NCI-H510A treated with DMSO at 0.1 percent for 48 hours (cell line): ENCODE measurements at regions not wholly inside any gene's neighbourhood (a gene's known extent, or its start where the extent isn't known, plus 50 kb on each side); places are given as distances from the start of the nearest gene placed in this dataset.

Experiments
- DNase-seq: peaks from one replicate; lab custom pipeline; 2025; lab: John Stamatoyannopoulos, UW

DNA sequence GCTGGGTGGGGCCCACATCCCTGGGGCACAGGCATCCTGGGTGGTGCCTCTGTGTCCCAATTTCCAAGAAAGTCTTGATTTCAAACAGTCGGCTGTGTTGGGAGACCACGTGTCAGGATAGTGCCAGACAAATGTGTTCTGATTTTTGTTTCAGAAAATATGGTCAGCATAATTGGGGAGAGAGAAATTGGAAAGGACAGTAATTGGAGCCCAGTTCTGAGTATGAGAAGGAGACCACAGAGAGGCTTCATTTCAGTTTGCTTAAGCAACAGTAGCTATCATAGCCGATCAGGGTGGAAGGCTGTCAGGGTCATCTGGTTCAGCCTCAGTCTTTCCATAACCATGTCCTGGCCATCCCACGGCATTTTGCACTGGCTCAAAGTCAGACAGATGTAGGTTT is 220.7 kb downstream of the CDC5L start:
- no peak for DNase-seq

DNA sequence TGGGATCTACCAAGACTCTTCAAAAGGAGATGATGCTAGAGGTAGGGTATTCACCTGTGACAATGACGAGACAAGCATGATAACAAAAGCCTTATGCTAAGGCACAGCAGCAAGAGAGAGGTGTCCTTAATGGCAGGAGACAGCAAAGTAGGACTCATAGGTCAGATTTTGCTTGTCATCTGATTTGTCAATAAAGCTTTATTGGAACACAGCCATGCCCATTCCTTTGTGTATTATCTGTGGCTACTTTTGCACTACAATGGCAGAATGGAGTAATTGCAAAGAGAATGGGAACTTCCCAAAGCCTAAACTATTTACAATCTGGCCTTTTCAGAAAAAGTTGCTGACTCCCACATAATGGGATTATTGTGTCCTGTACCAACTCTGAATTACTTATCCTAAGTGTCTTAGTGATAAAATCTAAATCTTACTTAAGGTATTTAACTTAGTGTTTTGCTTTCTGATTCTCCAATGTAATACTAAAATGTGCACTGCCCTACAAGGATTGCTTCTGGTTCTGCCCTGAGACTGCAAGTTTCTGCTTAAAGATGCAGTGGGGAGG is 221.6 kb downstream of the CDC5L start:
- DNase-seq = no peak

DNA sequence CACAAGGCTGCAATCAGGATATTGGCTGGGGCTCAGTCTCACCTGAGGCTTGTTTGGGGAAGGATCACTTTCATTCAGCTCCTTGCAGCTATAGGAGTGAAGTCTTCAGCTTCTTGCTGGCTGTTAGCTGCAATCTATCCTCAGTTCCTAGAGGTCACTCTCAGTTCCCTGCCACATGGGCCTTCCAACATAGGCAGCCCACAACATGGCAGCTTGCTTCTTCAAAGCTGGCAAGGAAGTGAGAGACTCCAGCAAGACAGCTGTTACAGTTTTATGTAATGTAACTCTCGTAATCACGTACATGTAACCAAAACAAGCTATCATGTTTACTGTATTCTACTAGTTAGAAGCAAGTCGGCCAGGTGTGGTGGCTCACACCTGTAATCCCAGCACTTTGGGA is 226.9 kb downstream of the CDC5L start:
- DNase-seq = no peak

DNA sequence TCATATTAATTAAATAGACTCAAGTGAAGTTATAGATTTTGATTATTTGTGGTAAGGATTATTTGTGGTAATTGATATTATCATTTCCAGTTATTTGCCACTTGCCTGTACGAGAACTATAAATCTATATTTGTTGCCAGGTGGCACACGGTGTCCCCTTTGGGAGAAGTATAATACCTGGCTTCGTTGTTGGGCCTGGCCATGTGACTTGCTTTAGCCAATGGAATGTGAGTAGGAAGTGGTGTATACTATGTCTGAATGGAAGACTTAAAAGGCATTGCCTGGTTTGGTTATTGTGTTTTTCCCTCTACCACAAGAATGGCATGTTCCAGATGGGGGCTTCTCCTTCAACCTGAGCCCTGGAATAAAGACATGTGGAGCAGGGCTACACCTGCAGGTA is 228.1 kb downstream of the CDC5L start:
- DNase-seq = no peak

DNA sequence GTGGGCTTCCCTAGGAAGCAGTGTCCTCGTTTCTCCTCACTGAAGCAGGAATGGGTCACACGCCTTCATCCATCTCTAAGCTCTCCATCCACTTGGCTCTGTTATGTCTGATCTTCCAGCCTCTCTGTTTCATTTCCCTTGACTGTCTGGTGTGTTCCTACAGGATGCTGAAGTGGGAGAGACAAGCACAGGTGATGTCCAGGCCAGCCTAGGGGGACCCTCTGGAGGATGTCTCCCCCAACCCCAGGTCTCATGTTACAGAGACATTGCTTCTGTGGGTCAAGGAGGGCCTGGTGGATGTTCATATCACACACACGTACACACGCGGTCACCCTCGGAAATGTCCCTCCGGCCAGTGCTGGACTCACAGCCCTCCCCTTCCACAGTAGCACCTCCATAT is 229.9 kb downstream of the CDC5L start:
- DNase-seq = no peak

DNA sequence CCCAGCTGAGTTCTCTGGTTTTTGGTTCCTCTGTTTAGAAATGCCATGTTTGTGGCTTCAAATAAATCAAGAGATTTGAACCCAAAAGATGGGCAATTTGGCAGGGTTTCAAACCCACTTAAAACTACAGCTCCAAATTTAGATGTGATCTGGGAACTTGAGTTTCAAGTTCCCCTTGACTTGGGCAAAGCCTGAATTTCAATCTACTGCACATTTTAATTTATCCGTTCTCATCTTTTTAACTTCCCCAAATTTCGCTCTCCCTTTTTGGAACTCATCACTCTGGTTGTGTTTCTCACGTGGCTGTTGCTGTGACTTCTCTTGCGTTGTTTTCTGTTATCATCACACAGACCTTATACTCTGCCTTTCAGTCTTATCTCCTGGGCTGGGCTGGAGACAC is 230.9 kb downstream of the CDC5L start:
- no peak for DNase-seq

DNA sequence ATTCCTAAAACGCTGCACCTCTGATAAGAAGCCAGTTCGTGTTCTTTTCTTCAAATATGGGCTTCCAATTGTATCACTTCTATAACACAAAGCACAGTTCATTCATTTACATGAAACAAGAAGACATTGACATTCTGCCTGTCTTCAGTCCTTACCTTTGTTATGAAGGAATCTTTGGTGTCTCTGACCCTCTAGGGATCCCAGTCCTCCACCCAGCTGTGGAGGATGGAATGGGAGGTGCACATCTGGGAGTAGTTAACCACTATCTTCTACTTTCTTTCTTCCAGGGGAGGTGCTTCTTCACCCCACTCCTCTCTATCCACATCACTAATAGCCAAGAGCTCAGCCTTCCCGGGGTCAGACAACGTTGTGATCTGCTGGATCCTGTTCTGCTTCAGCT is 233.4 kb downstream of the CDC5L start:
- no peak for DNase-seq

DNA sequence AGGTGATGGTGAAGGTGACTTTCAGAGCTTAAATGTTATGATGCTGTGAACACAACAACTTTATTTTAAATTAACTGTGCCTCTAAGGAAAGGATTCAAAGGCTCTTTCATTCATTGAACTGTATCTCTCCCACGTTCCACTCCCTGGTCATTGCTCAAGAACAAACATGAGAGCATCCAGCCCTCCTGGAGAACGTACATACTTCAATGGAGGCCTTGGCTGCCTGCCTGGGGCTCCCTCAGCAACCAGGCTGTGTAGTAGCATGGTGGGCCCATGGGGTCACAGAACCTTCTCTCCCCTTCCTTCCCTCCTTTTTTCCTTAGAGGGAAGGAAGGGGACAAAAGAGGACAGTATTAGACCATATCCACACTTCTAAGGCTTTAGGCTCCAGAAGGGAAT is 234.3 kb downstream of the CDC5L start:
- no peak for DNase-seq

DNA sequence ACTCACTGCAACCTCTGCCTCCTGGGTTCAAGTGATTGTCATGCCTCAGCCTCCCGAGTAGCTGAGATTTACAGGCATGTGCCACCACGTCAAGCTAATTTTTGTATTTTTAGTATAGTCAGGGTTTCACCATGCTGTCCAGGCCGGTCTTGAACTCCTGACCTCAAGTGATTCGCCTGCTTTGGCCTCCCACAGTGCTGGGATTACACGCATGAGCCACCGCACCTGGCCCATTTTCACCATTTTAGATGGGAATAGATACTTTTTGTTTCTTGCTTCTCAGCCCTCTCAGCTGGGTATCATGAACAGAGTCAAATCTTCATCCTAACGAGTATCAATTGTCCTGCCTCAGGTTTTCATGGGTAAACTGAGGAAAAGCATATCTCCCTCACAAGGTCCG is 235.0 kb downstream of the CDC5L start:
- DNase-seq = no peak

DNA sequence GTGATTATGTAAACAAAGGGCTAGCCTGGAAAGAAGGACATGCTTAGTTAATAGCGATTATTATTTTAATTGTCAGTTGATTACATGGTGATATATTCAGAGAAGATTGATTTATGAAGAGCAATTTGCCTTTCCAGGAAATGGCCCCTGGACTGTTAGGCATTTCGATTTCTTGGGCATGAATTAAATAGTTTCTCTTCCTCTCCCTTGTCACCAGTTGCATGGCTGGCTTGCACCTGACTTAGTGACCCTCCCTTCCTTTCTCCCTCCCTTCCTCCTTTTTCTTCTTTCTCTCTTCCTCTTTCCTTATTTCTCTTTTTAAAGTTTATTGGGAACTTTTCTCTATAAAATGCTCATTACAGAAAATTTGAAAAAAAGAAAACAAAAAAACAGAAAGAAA is 235.4 kb downstream of the CDC5L start:
- DNase-seq = no peak

DNA sequence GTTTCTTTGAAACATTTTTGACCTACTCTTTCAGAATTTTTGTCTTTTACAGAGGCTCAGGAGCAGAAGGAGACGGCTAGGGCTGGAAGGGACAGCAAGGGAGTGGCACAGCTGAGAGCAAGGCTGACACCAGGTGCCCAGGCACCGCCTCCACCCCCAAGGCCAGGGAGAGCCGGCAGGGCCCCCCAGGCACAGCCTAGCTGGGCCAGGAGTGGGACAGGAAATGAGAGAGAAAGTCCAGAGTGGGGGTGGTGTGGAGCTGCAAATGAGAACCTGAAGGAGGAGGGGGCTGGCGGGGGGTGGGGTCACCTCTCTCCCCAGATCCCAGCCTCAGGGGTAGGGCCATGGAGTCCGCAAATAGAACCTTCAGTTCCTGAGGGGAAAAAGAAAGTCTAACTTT is 236.7 kb downstream of the CDC5L start:
- no peak for DNase-seq

DNA sequence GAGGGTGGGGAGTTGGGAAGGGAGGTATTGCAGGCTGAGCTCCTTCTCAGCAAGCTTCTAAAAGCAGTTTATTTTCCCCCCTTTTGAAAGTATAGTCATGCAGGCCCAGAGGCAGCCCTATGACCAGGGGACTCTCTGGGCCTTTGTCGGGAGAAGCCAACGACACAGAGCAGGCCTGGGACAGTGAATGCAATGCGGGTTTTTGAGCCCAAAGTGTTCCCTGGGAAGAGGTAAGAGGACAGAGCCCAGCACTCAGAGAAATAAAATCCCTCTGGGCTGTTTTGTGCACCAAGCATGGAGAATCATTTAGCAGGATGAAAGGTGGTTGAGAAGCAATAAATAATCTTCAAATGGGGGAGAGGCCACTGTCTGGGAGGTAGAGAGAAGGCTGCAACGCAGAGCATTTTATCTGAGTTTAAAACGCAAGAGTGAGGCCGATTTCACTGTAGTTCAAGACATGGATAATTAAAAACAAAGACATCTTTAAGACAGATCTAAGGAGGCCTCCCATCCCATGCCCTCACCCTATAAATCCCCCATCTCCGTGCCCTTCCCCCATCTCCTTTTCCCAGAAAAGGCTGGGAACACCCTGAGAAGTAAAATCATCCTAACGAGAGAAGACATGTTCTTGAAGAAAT is 237.5 kb downstream of the CDC5L start:
- DNase-seq = no peak

DNA sequence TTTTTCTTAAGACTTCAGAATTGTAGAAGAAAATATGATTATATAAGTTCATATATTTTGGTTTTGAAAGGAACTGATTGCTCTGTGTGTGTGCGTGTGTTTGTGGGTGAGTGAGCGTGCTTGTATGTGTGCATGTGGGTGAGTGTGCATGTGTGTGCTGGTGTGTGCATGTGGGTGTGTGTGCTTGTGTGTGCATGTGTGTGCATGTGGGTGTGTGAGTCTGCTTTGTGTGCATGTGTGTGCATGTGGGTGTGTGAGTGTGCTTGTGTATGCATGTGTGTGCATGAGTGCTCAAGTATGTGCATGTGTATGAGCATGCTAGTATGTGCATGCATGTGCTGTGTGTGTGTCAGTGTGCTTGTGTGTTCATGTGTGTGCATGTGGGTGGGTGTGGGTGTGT is 238.5 kb downstream of the CDC5L start:
- DNase-seq = no peak

DNA sequence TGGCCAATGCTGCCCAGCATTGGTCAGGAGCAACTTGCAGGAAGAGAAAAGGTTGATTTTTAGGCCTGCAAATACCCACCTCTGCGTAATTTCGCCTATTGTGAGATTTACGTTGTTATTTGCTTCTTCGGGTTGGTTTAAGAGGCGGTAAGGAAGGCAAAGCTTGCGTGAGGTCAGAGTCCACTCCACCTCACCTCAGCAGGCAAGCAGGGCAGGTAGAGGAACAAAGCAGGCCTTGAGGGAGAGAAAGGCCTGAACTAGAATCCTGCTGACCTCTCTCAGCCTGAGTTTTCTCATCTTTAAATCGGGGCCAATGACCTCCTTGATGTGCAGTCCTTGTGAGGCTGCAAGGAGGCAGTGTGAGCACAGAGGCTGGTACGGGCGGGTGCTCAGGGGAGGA is 239.1 kb downstream of the CDC5L start:
- DNase-seq = no peak

DNA sequence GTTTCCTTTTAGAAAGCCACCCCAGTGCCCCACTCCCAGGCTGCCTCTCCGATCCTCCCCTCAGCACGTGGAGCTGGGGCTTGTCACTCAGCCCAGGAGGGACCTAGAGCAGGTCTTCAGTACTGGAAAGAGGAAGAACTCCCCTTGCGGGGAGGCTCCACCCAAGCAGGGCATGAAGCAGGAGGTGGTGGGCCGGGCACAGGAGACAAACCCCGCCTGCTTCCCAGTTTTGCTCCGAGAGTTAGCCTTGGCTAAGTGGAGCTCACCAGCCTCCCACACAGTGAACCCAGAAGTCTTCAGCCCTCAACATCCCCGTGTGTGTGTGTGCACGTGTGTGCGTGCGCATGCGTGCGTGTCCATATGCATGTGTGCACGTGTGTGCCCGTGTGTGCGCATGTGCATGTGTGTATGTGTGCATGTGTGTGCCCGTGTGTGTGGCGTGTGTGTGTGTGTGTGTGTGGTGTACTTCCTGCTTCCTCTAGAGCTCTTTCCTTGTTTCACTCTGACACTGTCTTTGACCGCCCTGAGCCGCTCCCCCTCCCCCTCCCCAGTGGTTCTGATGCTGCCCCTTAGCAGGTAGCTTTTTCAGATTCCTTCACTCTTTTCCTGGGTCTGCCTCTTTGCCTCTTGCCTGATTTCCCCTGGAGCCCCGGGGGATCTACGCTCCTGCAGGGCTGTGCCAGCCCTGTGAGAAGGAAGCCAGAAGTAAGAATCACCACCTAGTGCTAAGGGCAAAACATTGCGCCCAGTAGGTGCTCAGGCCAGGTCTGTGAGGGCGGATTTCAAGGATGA is 239.8 kb downstream of the CDC5L start:
- DNase-seq = no peak

DNA sequence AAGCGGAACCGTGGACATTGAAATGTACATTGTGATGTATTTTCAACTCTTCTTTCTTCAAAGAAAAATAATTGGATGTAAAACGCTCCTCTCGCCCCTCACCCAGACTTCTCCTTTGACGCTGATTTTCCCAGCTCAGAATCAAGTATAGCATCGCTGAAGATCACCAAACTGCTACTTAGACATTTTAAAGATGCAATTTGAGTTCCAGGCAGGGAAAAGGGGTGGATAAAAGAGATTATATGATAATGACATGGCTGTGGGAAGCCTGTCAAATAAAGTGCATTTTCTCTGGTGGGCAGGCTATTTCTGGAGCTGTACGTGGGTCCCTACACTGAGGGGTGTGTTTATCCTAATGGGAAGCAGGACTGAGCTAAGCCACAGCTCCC is 240.4 kb downstream of the CDC5L start:
- no peak for DNase-seq

DNA sequence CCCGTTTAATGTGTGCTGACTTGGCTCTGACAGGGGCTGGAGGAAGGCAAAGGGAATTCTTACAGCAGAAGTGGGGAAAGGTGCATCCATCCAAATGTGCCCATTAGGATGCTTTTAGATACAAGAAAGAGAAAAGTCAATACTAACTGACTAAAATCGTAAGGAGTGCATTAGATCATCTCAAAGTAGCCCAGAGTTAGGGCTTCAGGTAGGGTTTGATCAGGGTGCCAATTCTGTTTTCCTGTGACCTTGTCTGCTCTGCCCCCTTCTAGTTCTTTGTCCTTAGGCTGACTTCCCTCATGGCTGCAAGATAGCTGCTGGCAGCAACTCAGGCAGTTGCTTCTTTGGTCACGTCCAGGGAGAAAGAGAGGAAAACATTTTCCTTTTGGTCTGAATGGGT is 240.8 kb downstream of the CDC5L start:
- no peak for DNase-seq

DNA sequence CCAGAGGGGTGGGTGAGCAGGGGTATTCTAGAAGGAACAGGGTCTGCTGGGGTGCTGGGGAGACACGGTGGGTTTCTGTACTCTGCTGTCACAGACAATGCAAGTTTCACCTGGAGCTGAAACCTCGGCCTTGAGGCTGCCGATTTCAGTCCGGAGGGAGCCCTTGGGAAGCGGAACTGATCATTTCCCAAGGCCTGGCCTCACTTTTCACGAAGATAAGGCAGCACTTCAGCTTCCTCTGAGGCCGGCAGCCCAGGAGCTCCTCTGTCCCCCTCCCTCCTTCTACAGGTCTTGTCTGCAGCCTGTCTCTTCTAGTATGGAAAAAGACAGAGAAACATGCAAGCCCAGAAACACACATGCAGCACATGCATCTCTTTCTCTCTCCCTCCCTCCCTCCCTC is 242.1 kb downstream of the CDC5L start:
- no peak for DNase-seq

DNA sequence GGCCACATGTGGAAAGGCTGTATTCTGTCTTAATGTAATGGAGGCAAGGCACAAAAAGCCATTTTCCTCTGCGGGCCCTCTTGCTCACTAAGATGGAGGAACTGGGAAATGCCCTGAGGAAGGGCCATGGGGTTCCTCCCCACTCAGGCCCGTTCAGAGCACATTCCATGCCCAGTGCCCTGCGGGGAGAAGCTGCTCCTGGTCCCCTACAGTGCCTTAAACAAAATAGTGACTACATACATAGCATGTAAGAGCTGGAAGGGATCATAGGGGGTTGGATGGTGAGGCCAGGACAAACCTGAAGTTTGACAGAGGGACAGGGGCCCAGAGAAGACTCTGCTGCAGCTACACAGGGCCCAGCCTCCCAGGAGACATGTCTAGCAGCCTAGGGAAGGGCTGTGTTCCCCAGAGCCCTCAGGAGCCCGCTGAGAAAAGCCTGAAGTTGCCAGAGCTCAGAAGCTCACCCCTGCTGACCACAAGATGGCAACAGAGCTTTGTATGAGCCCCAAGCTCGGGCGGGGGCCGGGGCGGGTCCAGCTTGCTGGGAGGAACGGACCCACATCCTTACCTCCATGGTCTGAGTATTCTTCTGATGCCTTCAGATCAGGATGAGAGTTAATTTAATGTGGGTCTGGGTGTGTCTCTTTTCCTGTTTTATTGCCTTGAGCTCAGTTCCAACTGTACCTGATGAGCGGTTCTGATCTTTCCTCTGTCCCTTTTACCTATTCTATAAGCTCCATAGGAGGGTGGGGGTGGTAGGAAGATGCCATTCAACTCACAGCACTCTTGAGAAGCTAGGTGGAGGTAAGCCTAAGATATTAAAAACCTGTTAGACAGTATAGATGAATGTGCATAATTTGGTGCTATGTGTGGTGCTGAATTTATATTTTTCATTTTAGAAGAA is 242.9 kb downstream of the CDC5L start:
- DNase-seq = peak; percentile 38

DNA sequence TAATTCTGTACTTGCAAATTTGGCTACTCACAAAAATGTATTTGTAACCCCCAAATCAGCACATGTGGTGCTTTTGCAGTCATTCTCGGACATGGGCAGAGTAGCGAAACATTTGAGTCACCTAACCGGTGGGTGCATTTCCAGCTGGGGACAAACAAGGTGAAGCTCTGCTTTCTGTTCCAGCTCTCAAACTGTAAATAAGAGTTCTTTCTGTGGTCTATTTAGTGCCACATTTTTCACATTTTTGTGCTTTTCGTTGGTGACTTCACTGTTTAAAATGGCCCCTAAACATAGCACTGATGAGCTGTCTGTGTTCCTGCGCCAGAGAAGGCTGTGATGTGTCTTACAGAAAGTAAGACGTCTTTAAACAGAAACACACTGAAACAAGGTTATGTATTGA is 244.5 kb downstream of the CDC5L start:
- DNase-seq = no peak

DNA sequence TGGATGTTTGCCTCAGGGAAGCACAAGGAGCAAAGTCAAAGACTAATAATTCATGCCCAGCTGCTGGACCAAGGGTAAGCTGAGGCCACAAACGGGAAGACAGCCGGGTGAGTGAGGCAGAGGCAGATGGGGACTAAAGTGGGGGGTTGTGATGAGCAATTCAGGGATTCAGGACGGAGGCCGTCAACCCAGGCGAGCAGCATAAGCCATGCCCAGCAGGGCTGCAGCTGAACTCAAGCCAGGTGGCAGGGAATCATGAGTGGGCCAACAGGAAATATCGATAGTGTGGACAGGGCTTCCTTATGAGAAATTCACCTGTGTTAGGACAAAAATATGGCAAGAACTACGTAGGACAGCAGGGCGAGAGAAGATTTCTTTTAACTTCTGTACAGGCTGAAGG is 246.8 kb downstream of the CDC5L start:
- DNase-seq = no peak

DNA sequence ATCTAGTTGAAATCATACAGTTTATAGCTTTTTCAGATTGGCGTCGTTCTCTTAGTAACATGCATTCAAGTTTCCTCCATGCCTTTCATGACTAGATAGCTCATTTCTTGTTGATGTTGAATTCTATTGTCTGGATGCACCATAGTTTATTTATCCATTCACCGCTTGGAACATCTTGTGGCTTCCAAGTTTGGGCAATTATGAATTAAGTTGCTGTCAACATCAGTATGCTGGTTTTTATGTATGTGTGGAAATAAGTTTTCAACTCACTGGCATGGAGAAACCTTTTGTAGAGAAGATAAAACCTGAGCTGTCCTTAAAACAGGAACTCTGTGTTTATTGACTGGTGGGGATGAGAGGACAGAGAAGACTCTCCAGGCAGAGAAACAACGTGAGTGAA is 248.0 kb downstream of the CDC5L start:
- DNase-seq = no peak
